PC-3 (cell line): ENCODE measurements at regions not wholly inside any gene's neighbourhood (a gene's known extent, or its start where the extent isn't known, plus 50 kb on each side); places are given as distances from the start of the nearest gene placed in this dataset.
"Not testable (repeated sequence)": the region's sequence is repeated elsewhere in the genome, so short reads cannot be mapped to it uniquely, and the experiment has no call there.

ENCODE experiments used
- EZH2phosphoT487 ChIP-seq: fragments of 300-600 bp; sonication (generic); IDR thresholded peaks from 2 replicates; pipeline ENCODE4 v1.6.1; 2018; ENCODE audit warnings: mild to moderate bottlenecking, antibody characterized with exemption, low read length, borderline replicate concordance
- TF ChIP-seq, protein P1 (sequence below): fragments of 300-600 bp; sonication (generic); conservative IDR thresholded peaks from 2 replicates; pipeline ENCODE4 v1.5.1; 2017; ENCODE audit warnings: antibody characterized with exemption, low read depth, mild to moderate bottlenecking, low read length

DNA sequence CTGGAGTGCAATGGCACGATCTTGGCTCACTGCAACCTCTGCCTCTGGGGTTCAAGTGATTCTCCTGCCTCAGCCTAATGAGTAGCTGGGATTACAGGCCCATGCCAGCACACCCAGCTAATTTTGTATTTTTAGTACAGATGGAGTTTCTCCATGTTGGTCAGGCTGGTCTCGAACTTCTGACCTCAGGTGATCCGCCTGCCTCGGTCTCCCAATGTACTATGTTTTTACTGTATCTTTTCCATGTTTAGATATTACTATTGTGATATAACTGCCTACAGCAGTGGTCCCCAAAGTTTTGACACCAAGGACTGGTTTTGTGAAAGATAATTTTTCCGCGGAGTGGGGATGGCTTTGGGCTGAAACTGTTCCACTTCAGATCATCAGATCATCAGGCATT is 187.0 kb upstream of the TPTE start:
- TF ChIP-seq, protein P1, sequence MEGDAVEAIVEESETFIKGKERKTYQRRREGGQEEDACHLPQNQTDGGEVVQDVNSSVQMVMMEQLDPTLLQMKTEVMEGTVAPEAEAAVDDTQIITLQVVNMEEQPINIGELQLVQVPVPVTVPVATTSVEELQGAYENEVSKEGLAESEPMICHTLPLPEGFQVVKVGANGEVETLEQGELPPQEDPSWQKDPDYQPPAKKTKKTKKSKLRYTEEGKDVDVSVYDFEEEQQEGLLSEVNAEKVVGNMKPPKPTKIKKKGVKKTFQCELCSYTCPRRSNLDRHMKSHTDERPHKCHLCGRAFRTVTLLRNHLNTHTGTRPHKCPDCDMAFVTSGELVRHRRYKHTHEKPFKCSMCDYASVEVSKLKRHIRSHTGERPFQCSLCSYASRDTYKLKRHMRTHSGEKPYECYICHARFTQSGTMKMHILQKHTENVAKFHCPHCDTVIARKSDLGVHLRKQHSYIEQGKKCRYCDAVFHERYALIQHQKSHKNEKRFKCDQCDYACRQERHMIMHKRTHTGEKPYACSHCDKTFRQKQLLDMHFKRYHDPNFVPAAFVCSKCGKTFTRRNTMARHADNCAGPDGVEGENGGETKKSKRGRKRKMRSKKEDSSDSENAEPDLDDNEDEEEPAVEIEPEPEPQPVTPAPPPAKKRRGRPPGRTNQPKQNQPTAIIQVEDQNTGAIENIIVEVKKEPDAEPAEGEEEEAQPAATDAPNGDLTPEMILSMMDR: not testable (repeated sequence)
- not testable (repeated sequence) for TF ChIP-seq EZH2phosphoT487
